Smooth muscle cell (in vitro differentiated cells): ENCODE measurements at regions not wholly inside any gene's neighbourhood (a gene's known extent, or its start where the extent isn't known, plus 50 kb on each side); places are given as distances from the start of the nearest gene placed in this dataset.
"Not testable (repeated sequence)": the region's sequence is repeated elsewhere in the genome, so short reads cannot be mapped to it uniquely, and the experiment has no call there.

Source experiments
- DNase-seq: peaks from one replicate; lab custom pipeline; 2025; ENCODE audit not compliant: unreplicated experiment; lab: John Stamatoyannopoulos, UW
- H2AFZ ChIP-seq: fragments of 200-600 bp; sonication (generic); 2 replicates; pipeline ENCODE4 v1.6.0; 2016; ENCODE audit warnings: antibody characterized with exemption, low read depth, mild to moderate bottlenecking
- H3F3A ChIP-seq: fragments of 200-600 bp; sonication (generic); 2 replicates; pipeline ENCODE4 v1.6.0; 2017; ENCODE audit warnings: antibody characterized with exemption, low read depth
- H3K27ac ChIP-seq: fragments of 200-600 bp; sonication (generic); 2 replicates; pipeline ENCODE4 v1.5.1; 2016; ENCODE audit warnings: low read depth, mild to moderate bottlenecking
- H3K27me3 ChIP-seq: fragments of 200-600 bp; sonication (generic); 2 replicates; pipeline ENCODE4 v1.6.1; 2016; ENCODE audit warnings: low read depth, mild to moderate bottlenecking
- H3K36me3 ChIP-seq: fragments of 200-600 bp; sonication (generic); 2 replicates; pipeline ENCODE4 v1.5.1; 2016; ENCODE audit warnings: low read depth
- H3K4me1 ChIP-seq: fragments of 200-600 bp; sonication (generic); 2 replicates; pipeline ENCODE4 v1.5.1; 2016; ENCODE audit warnings: low read depth
- H3K4me2 ChIP-seq: fragments of 200-600 bp; sonication (generic); 2 replicates; pipeline ENCODE4 v1.6.0; 2016; ENCODE audit warnings: mild to moderate bottlenecking
- H3K4me3 ChIP-seq: fragments of 200-600 bp; sonication (generic); 2 replicates; pipeline ENCODE4 v1.5.1; 2016; ENCODE audit warnings: mild to moderate bottlenecking
- H3K79me2 ChIP-seq: fragments of 200-600 bp; sonication (generic); 2 replicates; pipeline ENCODE4 v1.6.0; 2016; ENCODE audit warnings: low read depth, mild to moderate bottlenecking
- H3K9ac ChIP-seq: fragments of 200-600 bp; sonication (generic); 2 replicates; pipeline ENCODE4 v1.6.0; 2016; ENCODE audit warnings: low read depth
- H3K9me3 ChIP-seq: fragments of 200-600 bp; sonication (generic); replicated peaks from 2 replicates; pipeline ENCODE4 v1.5.1; 2016; ENCODE audit warnings: low read depth
- H4K20me1 ChIP-seq: fragments of 200-600 bp; sonication (generic); 2 replicates; pipeline ENCODE4 v1.6.0; 2016; ENCODE audit warnings: low read depth
- WGBS: methylation state at CpG from one replicate; pipeline ENCODE4 v1.1.7; 2016; ENCODE audit warnings: low lambda C conversion rate; 5-methylcytosine and 5-hydroxymethylcytosine counted together
- TF ChIP-seq, protein P1 (sequence below): fragments of 200-600 bp; sonication (generic); IDR thresholded peaks from 2 replicates; pipeline ENCODE4 v1.5.1; 2017; ENCODE audit warnings: borderline replicate concordance, mild to moderate bottlenecking, antibody characterized with exemption; ENCODE audit not compliant: insufficient read depth, poor library complexity, severe bottlenecking

DNA sequence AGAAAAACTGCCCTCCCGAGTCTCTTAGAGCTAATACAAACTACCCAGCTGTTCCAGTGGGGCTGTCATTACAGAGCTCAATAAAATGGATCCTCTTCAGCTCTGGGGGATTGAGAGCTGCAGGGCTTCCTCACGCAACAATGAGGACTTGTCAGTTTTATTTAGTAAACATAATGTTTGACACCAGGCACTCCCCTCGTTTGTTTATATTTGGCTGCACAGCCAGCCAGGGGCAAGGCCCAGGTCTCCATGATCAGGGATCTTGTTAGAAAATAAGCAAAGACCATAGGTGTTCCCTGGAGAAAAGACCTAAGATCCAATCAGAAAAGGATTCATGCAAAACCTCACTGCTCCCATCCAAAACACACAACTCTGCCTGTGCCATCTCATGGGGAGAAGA lies 158.2 kb downstream of the C1D start:
- Histone ChIP-seq H3K4me1 (peaks cover 6% of the 10 kb centered on the region), H3K9ac (no peak overlapping the region), H3K27me3 (peaks cover 7% of the 10 kb centered on the region), H3K79me2 (no peaks in the 10 kb centered on the region), H3K4me3 (no peak overlapping the region), H3K36me3 (no peaks in the 10 kb centered on the region), H3F3A (no peaks in the 10 kb centered on the region), H3K4me2 (no peak overlapping the region), H3K9me3 (no peaks in the 10 kb centered on the region), H2AFZ (no peak overlapping the region), H3K27ac (no peak overlapping the region), H4K20me1 (no peaks in the 10 kb centered on the region)
- DNase-seq = no peak
- 59% methylated on average over 3 of the region's 3 CpGs for whole genome bisulfite sequencing
- TF ChIP-seq, protein P1, sequence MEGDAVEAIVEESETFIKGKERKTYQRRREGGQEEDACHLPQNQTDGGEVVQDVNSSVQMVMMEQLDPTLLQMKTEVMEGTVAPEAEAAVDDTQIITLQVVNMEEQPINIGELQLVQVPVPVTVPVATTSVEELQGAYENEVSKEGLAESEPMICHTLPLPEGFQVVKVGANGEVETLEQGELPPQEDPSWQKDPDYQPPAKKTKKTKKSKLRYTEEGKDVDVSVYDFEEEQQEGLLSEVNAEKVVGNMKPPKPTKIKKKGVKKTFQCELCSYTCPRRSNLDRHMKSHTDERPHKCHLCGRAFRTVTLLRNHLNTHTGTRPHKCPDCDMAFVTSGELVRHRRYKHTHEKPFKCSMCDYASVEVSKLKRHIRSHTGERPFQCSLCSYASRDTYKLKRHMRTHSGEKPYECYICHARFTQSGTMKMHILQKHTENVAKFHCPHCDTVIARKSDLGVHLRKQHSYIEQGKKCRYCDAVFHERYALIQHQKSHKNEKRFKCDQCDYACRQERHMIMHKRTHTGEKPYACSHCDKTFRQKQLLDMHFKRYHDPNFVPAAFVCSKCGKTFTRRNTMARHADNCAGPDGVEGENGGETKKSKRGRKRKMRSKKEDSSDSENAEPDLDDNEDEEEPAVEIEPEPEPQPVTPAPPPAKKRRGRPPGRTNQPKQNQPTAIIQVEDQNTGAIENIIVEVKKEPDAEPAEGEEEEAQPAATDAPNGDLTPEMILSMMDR = no peak

DNA sequence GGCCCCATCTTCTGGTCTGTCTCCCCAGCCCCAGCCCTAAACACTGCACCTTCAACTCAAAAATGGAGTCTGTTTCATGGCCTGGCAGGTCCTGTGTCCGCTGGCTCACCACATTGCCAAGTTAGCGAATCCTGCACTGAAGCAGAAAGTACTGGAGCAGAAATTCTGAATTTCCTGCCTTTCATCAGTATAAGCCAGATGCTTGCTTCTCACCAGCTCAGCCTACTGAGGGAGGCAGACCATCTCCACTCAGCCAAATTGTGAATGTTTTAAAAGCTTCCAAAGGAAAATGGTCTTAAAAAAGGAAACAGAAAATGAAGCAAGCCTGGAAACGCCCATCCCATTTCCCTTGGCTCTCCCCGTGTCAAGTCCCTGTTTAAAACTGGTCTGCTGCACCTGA lies 157.8 kb downstream of the C1D start:
- H3K4me1 ChIP-seq = peaks cover 6% of the 10 kb centered on the region
- no peaks in the 10 kb centered on the region for H3K9me3 ChIP-seq
- no peaks in the 10 kb centered on the region for H3F3A ChIP-seq
- WGBS = 88% methylated on average over 4 of the region's 4 CpGs
- no peak overlapping the region for H3K27ac ChIP-seq
- peaks cover 8% of the 10 kb centered on the region for H3K27me3 ChIP-seq
- TF ChIP-seq, protein P1 = no peak
- H3K4me2 ChIP-seq = no peak overlapping the region
- H4K20me1 ChIP-seq = no peaks in the 10 kb centered on the region
- H3K79me2 ChIP-seq = no peaks in the 10 kb centered on the region
- DNase-seq = no peak
- H3K9ac ChIP-seq = no peak overlapping the region
- H3K36me3 ChIP-seq = no peaks in the 10 kb centered on the region
- no peak overlapping the region for H2AFZ ChIP-seq
- no peak overlapping the region for H3K4me3 ChIP-seq

DNA sequence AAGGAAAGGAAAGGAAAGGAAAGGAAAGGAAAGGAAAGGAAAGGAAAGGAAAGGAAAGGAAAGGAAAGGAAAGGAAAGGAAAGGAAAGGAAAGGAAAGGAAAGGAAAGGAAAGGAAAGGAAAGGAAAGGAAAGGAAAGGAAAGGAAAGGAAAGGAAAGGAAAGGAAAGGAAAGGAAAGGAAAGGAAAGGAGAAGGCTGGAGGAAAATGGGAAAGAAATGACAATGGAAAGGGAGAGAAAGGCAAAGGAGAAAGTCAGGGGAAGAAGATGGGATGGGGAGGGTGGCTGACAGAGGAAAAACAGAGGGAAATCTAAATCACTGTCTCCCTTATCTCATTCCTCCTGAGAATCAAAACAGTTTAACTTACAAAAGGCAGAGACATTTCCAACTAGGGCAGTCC lies 156.3 kb downstream of the C1D start:
- not testable (repeated sequence) for H3K27ac ChIP-seq, H3K36me3 ChIP-seq, H3K4me2 ChIP-seq, H3K4me3 ChIP-seq, H3K4me1 ChIP-seq, H4K20me1 ChIP-seq, DNase-seq, H3K9ac ChIP-seq, H3F3A ChIP-seq, H2AFZ ChIP-seq, H3K9me3 ChIP-seq, H3K79me2 ChIP-seq
- peaks cover 14% of the 10 kb centered on the region for H3K27me3 ChIP-seq

DNA sequence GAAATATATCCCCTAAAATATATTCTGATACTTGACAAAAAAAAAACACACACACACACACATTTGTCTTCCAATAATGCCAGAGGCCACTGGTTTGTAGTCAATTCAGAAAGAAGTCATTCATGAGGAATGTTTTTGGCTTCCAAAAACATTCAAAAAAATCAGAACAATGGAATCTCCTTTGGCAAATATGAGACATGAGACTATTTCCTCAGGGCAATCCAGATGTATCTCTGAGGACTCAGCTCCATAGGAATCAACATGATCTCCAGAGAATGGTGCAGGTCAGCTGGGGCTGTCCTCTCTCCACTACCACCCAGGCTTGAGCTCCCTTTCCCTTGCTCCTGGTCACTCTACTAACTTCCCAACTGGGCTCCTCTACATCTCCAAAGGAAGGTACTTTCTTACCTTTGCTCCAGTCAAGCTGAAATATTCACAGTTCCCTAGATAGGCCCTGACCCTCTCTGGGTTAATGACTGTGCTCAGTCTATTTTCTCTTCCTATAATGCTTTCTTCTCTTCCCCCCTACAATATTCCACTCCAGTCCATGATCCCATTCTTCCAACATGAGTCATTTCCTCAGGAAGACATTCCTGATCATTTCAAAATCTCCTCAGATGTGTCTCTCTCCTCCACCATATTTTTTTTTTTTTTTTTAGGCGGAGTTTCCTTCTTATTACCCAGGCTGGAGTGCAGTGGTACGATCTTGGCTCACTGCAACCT lies 145.3 kb downstream of the C1D start:
- Histone ChIP-seq H3K27ac (no peak overlapping the region), H3K4me3 (no peak overlapping the region), H3K27me3 (no peaks in the 10 kb centered on the region), H3K4me2 (no peak overlapping the region), H3F3A (no peaks in the 10 kb centered on the region), H3K9ac (no peak overlapping the region), H3K9me3 (no peaks in the 10 kb centered on the region), H3K4me1 (no peaks in the 10 kb centered on the region), H3K36me3 (no peaks in the 10 kb centered on the region), H3K79me2 (no peaks in the 10 kb centered on the region), H4K20me1 (no peaks in the 10 kb centered on the region), H2AFZ (peak overlapping the region; percentile 7)
- WGBS = 92% methylated on average over 2 of the region's 2 CpGs
- no peak for DNase-seq
- TF ChIP-seq, protein P1 = no peak
